Left ventricle myocardium superior (tissue), 1 donor: ENCODE measurements at regions not wholly inside any gene's neighbourhood (a gene's known extent, or its start where the extent isn't known, plus 50 kb on each side); places are given as distances from the start of the nearest gene placed in this dataset.
"Not testable (repeated sequence)": the region's sequence is repeated elsewhere in the genome, so short reads cannot be mapped to it uniquely, and the experiment has no call there.

ENCODE experiments used
- ATAC-seq: fragments of 200-7000 bp; cut with Tn5 transposase; one replicate; pipeline ENCODE4 v1.9.1; 2020; ENCODE audit warnings: mild to moderate bottlenecking, moderate library complexity
- DNase-seq: peaks from one replicate; pipeline ENCODE4 v3.0.0-alpha.2; 2020
- intact Hi-C: fragments of 100-400 bp; cut with micrococcal nuclease; formaldehyde crosslinking; loops from one replicate; pipeline ENCODE4 v1.11.0; 2022
- donor health status: DM: no; HTN: yes; CAD: no; lungs with severe emphysema.

DNA sequence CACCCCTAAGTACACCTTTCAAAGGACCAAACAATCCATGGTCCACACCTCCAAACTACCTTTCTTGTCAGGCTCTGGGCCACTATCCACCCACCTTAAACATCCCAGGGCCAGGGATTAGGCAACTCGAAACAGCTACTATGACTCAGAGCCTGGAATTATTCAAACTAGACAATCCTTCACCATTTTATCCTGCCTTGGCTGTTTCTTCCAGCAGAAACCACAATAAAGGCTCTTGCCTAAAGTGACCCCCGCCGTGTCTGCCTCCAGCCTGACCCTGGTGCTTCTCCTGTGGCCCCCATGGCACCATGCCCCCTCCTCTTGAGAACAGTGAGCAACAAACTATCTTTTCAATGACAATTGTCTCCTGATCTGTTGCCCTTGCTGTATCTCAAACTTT is 195.5 kb downstream of the EPM2A start:
- ATAC-seq (no peak), DNase-seq (no peak)
- intact Hi-C loops: no loop called here

DNA sequence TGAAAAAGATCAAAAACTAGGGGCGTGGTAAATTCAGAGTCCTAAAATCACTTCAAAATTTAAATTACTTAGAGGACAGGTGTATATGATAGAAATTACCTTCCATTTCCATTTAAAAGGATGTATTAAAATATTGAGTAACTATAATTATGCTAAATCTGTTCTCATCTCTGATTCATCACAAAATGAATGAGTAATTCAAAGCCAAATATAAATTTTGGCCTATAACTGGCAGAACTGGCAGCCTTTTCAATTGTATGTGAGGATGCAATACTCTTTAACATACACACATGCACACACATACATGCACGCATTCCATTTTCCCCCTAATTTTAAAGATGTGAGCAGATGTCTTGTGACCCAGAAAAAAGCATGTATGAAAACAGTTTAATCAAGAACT is 194.6 kb downstream of the EPM2A start:
- intact Hi-C loops: no loop called here
- DNase-seq (no peak), ATAC-seq (no peak)

- ATAC-seq: no peak
- intact Hi-C loops: no loop called here
- DNase-seq: no peak
Measured at GRCh38 chr6:145544041-145544440, 191.3 kb downstream of the EPM2A start.

DNA sequence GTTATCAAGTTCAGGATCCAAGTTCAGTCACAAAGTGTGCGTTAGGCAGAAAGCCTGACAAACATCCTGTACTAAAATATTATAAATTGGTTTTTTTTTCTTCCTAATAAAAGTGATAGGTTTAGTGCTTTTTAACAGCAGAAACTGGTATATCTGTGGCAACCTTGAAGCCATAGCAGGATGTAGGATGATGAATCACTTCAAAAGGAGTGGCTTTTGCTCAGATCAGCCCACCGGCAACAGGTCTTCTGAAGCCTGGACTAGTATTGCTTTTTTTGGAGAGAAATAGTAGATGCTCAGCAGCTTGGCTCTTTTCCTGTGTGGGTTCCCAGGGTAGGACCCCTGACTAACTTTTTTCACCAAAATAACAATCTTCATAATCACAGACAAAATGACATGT is 190.8 kb downstream of the EPM2A start:
- ATAC-seq (no peak), DNase-seq (no peak)
- intact Hi-C loops: no loop called here

DNA sequence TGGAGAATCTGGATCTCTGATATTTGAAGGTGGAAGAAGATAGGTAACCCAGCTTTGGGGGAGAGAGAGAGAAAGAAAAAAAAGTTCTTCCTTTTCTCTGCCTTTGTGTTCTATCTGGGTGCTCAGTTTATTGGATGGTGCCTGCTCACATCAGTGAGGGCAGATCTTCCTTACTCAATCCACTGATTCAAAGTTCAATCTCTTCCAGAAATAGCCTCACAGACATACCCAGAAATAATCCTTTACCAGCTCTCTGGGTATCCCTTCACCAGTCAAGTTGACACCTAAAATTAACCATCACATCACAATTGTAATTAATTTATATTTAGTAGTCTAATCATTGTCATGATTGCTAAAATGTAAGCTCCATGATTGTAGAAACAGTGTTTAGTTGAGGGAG is 189.1 kb downstream of the EPM2A start:
- DNase-seq (no peak), ATAC-seq (peak; percentile 58)
- intact Hi-C loops: no loop called here

DNA sequence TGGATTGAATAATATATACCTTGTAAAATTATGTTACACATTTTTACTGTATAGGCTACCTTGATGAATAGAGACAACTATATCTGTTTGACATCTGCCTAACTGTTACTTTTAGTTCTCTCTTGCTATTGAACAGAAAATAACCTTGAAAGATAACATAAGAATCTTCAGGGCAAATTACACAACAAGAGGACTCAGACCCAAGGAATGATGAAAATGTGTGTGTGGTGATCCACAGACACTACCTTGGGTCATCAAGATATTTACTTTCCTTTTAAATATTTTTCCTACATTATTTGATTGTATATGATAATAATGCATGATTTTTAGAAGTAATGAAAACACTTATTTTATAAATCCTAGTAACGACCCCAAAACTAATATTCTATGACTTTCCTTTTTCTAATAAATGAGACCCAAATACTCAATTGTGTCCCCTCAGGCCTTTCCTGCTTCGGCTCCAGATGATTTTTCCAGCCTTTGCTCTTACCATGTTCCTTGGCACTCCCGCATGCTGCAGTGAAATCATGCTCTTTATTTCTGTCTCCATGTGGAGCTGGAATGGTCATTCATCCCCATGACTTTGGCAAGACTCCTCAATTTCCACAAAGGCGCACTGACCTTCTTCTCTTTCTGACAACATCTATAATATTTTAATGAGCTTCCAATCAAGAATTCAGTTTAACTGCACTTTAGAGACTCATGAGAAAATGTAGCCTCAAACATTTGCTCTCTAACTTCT is 187.6 kb downstream of the EPM2A start:
- intact Hi-C loops: no loop called here
- ATAC-seq (peak; percentile 77), DNase-seq (no peak)

GRCh38 chr6:145548933-145549648 is 186.2 kb downstream of the EPM2A start:
- ATAC-seq: no peak
- intact Hi-C loops: no loop called here
- DNase-seq: no peak

- intact Hi-C loops: no loop called here
- no peak for ATAC-seq
Measured at GRCh38 chr6:145551164-145551563, 184.2 kb downstream of the EPM2A start.

GRCh38 chr6:145555084-145555483 is 180.2 kb downstream of the EPM2A start:
- ATAC-seq: no peak
- intact Hi-C loops: no loop called here
- DNase-seq: no peak

More at GRCh38 chr6:145551164-145551563, 184.2 kb downstream of the EPM2A start:
- no peak for DNase-seq

GRCh38 chr6:145557474-145557873 is 177.8 kb downstream of the EPM2A start:
- DNase-seq: no peak
- no peak for ATAC-seq
- intact Hi-C loops: no loop called here

DNA sequence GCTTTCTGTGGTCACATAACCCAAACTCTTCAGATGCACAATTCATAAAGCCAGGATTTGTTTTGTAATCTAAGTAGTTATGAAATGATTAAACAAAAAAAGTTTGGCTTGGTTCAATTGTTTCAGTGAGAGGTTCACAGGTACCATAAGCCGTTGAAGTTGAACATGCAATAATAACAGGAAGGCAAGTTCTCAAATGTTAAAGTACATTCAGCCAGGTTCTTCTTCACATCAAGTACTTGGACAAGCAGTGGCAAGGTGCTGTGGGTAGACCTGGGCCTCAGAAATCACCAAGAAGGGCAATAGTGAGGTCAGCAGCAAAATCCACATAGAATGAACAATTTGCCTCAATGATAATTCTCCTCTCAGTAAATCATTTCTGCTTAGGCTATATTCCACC is 175.5 kb downstream of the EPM2A start:
- no peak for ATAC-seq
- no peak for DNase-seq
- intact Hi-C loops: no loop called here

DNA sequence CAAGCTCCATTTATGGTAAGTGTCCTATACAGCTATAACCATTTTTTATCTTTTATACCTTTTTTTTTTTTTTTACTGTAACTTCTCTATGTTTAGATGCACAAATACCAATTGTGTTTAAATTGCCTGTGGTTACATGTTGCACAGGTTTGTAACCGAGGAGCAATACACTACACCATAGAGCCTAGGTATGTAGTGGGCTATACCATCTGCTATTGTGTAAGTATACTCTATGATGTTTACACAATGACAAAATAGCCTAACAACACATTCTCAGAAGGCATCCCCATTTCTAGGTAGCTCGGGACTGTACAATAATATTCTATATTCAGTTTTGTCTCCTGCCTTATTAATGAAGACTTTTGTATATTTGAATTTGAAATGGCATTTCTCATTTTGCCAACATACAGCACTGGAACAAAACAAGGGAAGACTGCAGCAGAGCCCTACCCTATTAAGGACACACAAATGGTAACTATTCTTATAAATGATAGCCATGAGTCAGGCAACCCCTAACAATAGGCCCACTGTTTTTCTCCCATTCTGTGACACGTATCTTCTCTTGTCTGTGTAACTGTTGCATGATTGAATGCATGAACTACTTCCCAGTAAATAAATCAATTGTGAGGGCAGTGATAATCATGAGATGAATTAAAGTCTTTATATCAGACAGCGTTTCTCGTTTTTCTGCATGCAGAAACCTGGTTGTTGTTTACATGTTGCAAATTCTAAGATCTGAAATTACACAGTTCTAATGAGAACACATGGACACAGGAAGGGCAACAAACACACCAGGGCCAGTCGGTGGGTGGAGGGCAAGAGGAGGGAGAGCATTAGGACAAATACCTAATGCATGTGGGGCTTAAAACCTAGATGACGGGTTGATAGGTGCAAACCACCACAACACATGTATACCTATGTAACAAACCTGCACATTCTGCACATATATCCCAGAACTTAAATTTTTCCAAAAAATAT is 173.9 kb downstream of the EPM2A start:
- ATAC-seq: no peak
- intact Hi-C loops: no loop called here
- DNase-seq: no peak

- DNase-seq (no peak), ATAC-seq (no peak)
- intact Hi-C loops: no loop called here
Measured at GRCh38 chr6:145562771-145563615, 172.3 kb downstream of the EPM2A start.

DNA sequence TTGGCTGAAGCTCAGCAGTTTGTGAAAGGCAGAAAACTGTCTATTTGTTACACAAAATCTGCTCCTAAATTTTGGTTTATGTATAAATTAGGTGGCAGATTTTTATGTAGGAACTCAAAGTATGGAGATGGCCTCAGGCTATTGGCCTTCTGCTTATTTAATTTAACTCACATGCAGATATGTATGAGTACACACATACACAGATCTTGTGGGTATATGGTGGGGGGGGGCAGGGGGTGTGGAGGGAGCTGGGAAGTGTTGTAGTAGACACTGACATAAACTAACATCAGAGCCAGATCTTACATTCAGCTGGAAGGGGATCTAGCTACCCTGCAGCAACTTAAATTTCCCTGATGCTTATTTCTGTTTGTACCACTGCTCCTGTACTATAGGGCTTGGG is 170.8 kb downstream of the EPM2A start:
- no peak for ATAC-seq
- DNase-seq: no peak
- intact Hi-C loops: no loop called here

GRCh38 chr6:145567684-145568252 is 167.6 kb downstream of the EPM2A start:
- no peak for DNase-seq
- no peak for ATAC-seq
- intact Hi-C loops: no loop called here

- ATAC-seq (no peak), DNase-seq (no peak)
- intact Hi-C loops: no loop called here
Measured at GRCh38 chr6:145569140-145569539, 166.2 kb downstream of the EPM2A start.

DNA sequence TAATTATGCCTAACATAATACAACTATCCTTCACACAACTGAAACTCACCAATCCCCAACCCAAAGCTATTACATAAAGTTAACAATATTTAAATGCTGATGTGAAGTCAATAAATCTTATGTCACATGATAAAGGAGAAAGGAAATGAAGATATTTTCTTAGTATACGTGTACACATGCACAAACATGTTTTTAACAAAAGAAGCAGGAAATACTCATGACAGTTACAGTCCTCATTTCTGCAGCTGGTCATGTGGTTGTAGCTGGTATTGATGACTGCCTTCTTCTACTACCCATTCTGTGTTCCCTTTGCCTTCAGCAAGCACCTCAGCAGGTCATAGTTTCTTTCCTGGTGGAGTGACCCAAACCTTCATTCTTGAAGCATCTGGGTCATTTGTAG is 165.0 kb downstream of the EPM2A start:
- intact Hi-C loops, DNase-seq, ATAC-seq: not testable (repeated sequence)

DNA sequence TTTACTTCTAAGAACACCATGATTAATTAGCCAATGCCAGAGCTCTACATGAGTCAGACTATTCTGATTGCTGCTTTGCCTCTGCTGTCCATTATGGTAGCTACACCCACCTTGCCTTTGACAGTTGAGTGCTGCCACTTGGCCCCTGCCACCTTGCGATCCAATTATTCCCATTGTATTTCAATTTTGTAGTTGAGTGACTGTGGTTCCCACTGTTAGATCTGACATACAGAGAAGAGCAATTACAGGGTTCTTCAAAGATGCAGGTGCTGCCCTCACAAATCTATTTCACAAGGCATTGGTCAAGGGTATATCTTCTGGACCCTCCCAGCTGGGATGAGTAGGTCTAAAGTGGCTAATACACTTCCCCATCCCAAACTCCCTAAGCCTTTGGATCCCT is 161.1 kb downstream of the EPM2A start:
- intact Hi-C loops, DNase-seq, ATAC-seq: not testable (repeated sequence)
